ENCODE measurements at regions not wholly inside any gene's neighbourhood (a gene's known extent, or its start where the extent isn't known, plus 50 kb on each side); places are given as distances from the start of the nearest gene placed in this dataset.

- Histone ChIP-seq H3K4me2 (ENCODE audit: insufficient read depth, low read length) (no peak overlapping the region), H3K79me2 (ENCODE audit: control insufficient read depth, insufficient read depth, low read length) (no peaks in the 10 kb centered on the region), H4K20me1 (replicated peaks; ENCODE audit: control insufficient read depth, extremely low read depth, insufficient read depth, low read length) (no peaks in the 10 kb centered on the region), H3K36me3 (ENCODE audit: control insufficient read depth in 2 of 2, extremely low read depth in 1 of 2, insufficient read depth in 2 of 2, low read length in 2 of 2) (no peaks in the 10 kb centered on the region), H3K4me1 (ENCODE audit: control insufficient read depth, extremely low read depth, insufficient read depth, low read length) (no peaks in the 10 kb centered on the region), H3K9me1 (replicated peaks; ENCODE audit: control insufficient read depth, extremely low read depth, insufficient read depth, low read length) (no peaks in the 10 kb centered on the region), H2AFZ (ENCODE audit: low read depth, low read length) (no peak overlapping the region), H3K4me3 (replicated peaks in 1 of 3; ENCODE audit: insufficient read depth in 1 of 3, low read depth in 1 of 3, low read length in 3 of 3) (no peak overlapping the region), H3K9ac (replicated peaks; ENCODE audit: extremely low read depth, insufficient read depth, low read length) (no peak overlapping the region), H3K27me3 (ENCODE audit: control insufficient read depth in 2 of 2, insufficient read depth in 2 of 2, low read length in 2 of 2) (no peaks in the 10 kb centered on the region), H3K9me3 (replicated peaks; ENCODE audit: control insufficient read depth, insufficient read depth, low read length) (no peaks in the 10 kb centered on the region), H3K27ac (ENCODE audit: insufficient read depth, low read depth, low read length) (no peak overlapping the region)
- no peak for FAIRE-seq
- BruUV-seq (replicated peaks) = no TSS peak
- intact Hi-C loops (cut with micrococcal nuclease) (no loop called here), dilution Hi-C loops (cut with MboI; ENCODE audit: extremely low pct_ligation_motif_present, low sequenced_read_pairs) (no loop called here)
- ChIA-PET CTCF (no interaction called here), POLR2A (no interaction called here)
- no peak for TF ChIP-seq POLR2AphosphoS5 (IDR thresholded peaks at IDR 0.05; ENCODE audit: insufficient read depth, low read depth, low read length)
- no peak for TF ChIP-seq GATA2 (IDR thresholded peaks at IDR 0.05; ENCODE audit: insufficient read depth, insufficient read length, low read depth, low read length)
- TF ChIP-seq MYC (IDR thresholded peaks at IDR 0.05; ENCODE audit: low read depth, low read length) = no peak
- TF ChIP-seq CTCF (IDR thresholded peaks at IDR 0.05; ENCODE audit: extremely low read depth in 1 of 2, insufficient read depth in 1 of 2, low read depth in 1 of 2, low read length in 2 of 2) = no peak
- no peak for TF ChIP-seq MAX (IDR thresholded peaks at IDR 0.05; ENCODE audit: insufficient read depth, insufficient read length)
- TF ChIP-seq EZH2 (IDR thresholded peaks at IDR 0.05; ENCODE audit: borderline replicate concordance, low read depth, low read length, severe bottlenecking) = no peak
- TF ChIP-seq FOS (IDR thresholded peaks at IDR 0.05; ENCODE audit: borderline replicate concordance, insufficient read depth, low read length) = no peak
- no peak for TF ChIP-seq JUN (IDR thresholded peaks at IDR 0.05; ENCODE audit: borderline replicate concordance, insufficient read depth, insufficient read length, low read depth)
- no peak for TF ChIP-seq POLR2A (IDR thresholded peaks at IDR 0.05; ENCODE audit: low read depth, low read length)
- no peak for DNase-seq (ENCODE audit: low read depth, low spot score)
Measured at GRCh38 chr12:102596687-102597086, 116.3 kb upstream of the IGF1 start.

Measured in endothelial cell of umbilical vein (primary cell).